GM23248 (cell line): ENCODE measurements at regions not wholly inside any gene's neighbourhood (a gene's known extent, or its start where the extent isn't known, plus 50 kb on each side); places are given as distances from the start of the nearest gene placed in this dataset.

Experiments
- DNase-seq: peaks from one replicate; pipeline ENCODE4 v3.0.0-alpha.2; 2015
- H2AFZ ChIP-seq: fragments of 200-600 bp; sonication (generic); 2 replicates; pipeline ENCODE4 v1.6.1; 2016; ENCODE audit warnings: antibody characterized with exemption
- H3F3A ChIP-seq: fragments of 200-600 bp; sonication (generic); 2 replicates; pipeline ENCODE4 v1.6.1; 2016; ENCODE audit warnings: mild to moderate bottlenecking, antibody characterized with exemption, mixed run types; ENCODE audit not compliant: insufficient read depth
- H3K27ac ChIP-seq: fragments of 200-600 bp; sonication (generic); 2 replicates; pipeline ENCODE4 v1.5.1; 2016; ENCODE audit warnings: mild to moderate bottlenecking
- H3K27me3 ChIP-seq: fragments of 200-600 bp; sonication (generic); replicated peaks from 2 replicates; pipeline ENCODE4 v1.6.1; 2016; ENCODE audit warnings: mild to moderate bottlenecking; ENCODE audit not compliant: insufficient read depth
- H3K36me3 ChIP-seq: fragments of 200-600 bp; sonication (generic); 2 replicates; pipeline ENCODE4 v1.6.1; 2016; ENCODE audit warnings: low read depth, mild to moderate bottlenecking
- H3K4me1 ChIP-seq: fragments of 200-600 bp; sonication (generic); 2 replicates; pipeline ENCODE4 v1.6.1; 2016; ENCODE audit warnings: mild to moderate bottlenecking; ENCODE audit not compliant: insufficient read depth
- H3K4me2 ChIP-seq: fragments of 200-600 bp; sonication (generic); one replicate; pipeline ENCODE4 v1.6.1; 2016; ENCODE audit warnings: mild to moderate bottlenecking; ENCODE audit not compliant: unreplicated experiment
- H3K4me3 ChIP-seq: fragments of 200-600 bp; sonication (generic); 2 replicates; pipeline ENCODE4 v1.5.1; 2016; ENCODE audit warnings: mild to moderate bottlenecking
- H3K79me2 ChIP-seq: fragments of 200-600 bp; sonication (generic); 2 replicates; pipeline ENCODE4 v1.6.1; 2016; ENCODE audit warnings: mild to moderate bottlenecking; ENCODE audit not compliant: insufficient read depth
- H3K9ac ChIP-seq: fragments of 200-600 bp; sonication (generic); 2 replicates; pipeline ENCODE4 v1.6.1; 2016; ENCODE audit warnings: mild to moderate bottlenecking
- H3K9me2 ChIP-seq: fragments of 200-600 bp; sonication (generic); 2 replicates; pipeline ENCODE4 v1.6.1; 2016; ENCODE audit warnings: mixed run types, mild to moderate bottlenecking, moderate library complexity; ENCODE audit not compliant: insufficient read depth
- H3K9me3 ChIP-seq: fragments of 200-600 bp; sonication (generic); one replicate; pipeline ENCODE4 v1.6.1; 2017; ENCODE audit warnings: low read depth
- H4K20me1 ChIP-seq: fragments of 200-600 bp; sonication (generic); 2 replicates; pipeline ENCODE4 v1.6.0; 2016; ENCODE audit not compliant: insufficient read depth
- EZH2 ChIP-seq: fragments of 200-600 bp; sonication (generic); IDR thresholded peaks from 2 replicates; pipeline ENCODE4 v1.6.1; 2018; ENCODE audit warnings: antibody characterized with exemption, mild to moderate bottlenecking; ENCODE audit not compliant: insufficient read depth, poor library complexity, severe bottlenecking
- EZH2phosphoT487 ChIP-seq: fragments of 200-600 bp; sonication (generic); IDR thresholded peaks from 2 replicates; pipeline ENCODE4 v1.6.1; 2018; ENCODE audit warnings: antibody characterized with exemption, moderate library complexity, mild to moderate bottlenecking, low read depth; ENCODE audit not compliant: insufficient read depth
- whole genome bisulfite sequencing, 2 experiments: methylation state at CpG; one replicate each; pipeline ENCODE4 v1.1.6; 2015 to 2017; ENCODE audit warnings: low lambda C conversion rate in 2 of 2, low coverage in 1 of 2; ENCODE audit errors: missing lambda C conversion rate in 2 of 2; 5-methylcytosine and 5-hydroxymethylcytosine counted together
- in situ Hi-C: fragments of 300-500 bp; cut with MboI; formaldehyde crosslinking; loops from 2 replicates; pipeline ENCODE4 v1.15.0; 2020

DNA sequence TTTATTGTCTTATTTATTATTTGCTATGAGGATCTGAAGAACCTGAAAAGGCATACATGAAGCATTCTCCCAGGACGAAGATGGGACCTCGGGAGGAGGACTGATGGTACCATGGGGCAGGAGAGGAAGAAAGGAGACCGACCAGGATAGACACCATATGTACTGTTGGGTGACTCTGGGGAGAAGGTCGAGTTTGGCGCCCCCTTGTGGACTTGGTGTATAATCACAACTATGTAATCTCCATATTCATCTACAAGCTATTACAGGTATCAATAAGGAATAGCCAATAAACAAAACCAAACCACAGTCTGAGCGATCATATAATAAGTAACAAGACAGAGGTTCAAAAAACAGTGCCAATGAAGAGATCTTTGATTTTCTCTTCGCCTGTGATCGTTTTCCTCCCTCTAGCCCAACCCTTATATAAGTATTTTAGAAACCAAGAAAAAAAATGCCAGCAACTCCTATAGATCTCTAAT is 139.1 kb downstream of the SPTSSA start:
- no peaks in the 10 kb centered on the region for H3F3A ChIP-seq
- no peaks in the 10 kb centered on the region for H3K4me1 ChIP-seq
- no peak overlapping the region for H3K4me2 ChIP-seq
- peak; percentile 57 for DNase-seq
- in situ Hi-C loops: no loop called here
- no peaks in the 10 kb centered on the region for H3K9me3 ChIP-seq
- H3K9me2 ChIP-seq: no peaks in the 10 kb centered on the region
- H3K79me2 ChIP-seq: no peaks in the 10 kb centered on the region
- WGBS, 2 experiments: 16% methylated on average over 8 of the region's 8 CpGs
- no peak overlapping the region for H3K4me3 ChIP-seq
- no peaks in the 10 kb centered on the region for H4K20me1 ChIP-seq
- H2AFZ ChIP-seq: no peak overlapping the region
- H3K36me3 ChIP-seq: no peaks in the 10 kb centered on the region
- H3K9ac ChIP-seq: no peak overlapping the region
- TF ChIP-seq EZH2phosphoT487 (no peak), EZH2 (no peak)
- H3K27me3 ChIP-seq: peaks cover 34% of the 10 kb centered on the region
- H3K27ac ChIP-seq: no peak overlapping the region

DNA sequence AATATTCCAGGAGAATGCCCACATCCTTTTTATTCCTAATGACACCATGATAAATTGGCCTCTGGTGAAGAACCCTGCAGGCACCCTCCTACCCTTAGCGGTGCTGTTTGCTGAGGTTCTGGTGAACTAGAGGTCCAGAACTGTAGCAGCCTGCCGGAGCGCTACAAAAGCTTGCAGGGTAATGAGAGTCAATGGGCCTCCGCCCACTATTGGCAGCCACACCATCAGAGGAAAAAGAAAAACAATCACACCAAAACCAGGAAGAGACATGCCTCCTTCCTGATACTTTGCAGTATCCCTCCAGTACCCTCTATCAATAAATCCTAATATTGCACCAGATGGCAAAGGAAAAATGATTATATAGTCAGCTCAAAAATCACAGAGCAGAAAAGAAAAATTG is 142.9 kb downstream of the SPTSSA start:
- in situ Hi-C loops: no loop called here
- Histone ChIP-seq H3F3A (no peaks in the 10 kb centered on the region), H3K36me3 (no peaks in the 10 kb centered on the region), H3K9me3 (no peaks in the 10 kb centered on the region), H3K4me2 (no peak overlapping the region), H2AFZ (no peak overlapping the region), H3K9ac (no peak overlapping the region), H3K9me2 (no peaks in the 10 kb centered on the region), H3K27ac (no peak overlapping the region), H3K27me3 (peaks cover 40% of the 10 kb centered on the region), H4K20me1 (no peaks in the 10 kb centered on the region), H3K4me3 (no peak overlapping the region), H3K4me1 (no peaks in the 10 kb centered on the region), H3K79me2 (no peaks in the 10 kb centered on the region)
- WGBS, 2 experiments: 10 to 12% methylated on average over 4 of the region's 4 CpGs
- TF ChIP-seq EZH2 (no peak), EZH2phosphoT487 (no peak)
- no peak for DNase-seq

DNA sequence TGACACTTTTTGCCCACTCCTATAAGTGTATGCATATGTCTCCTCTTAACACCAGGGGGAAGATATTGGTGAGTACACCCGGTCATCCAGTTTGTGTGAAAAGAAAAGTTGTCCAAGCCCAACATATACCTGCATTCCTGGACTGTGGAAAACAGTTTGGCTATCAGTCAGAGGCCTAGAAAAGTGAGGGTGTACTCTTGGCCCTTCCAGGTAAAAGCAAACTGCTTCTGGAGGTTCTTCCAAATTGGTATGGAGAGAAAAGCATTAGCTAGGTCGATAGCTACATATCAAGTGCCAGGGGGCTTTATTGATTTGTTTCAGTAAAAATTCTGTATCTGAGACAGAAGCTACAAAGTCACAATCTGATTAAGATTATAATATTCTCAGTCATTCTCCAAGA is 144.0 kb downstream of the SPTSSA start:
- H3K4me3 ChIP-seq: no peak overlapping the region
- no peaks in the 10 kb centered on the region for H3K9me2 ChIP-seq
- no peaks in the 10 kb centered on the region for H3K4me1 ChIP-seq
- no peak for DNase-seq
- no peak overlapping the region for H3K4me2 ChIP-seq
- TF ChIP-seq EZH2phosphoT487 (no peak), EZH2 (no peak)
- WGBS, 2 experiments: 25 to 28% methylated on average over 2 of the region's 2 CpGs
- in situ Hi-C loops: no loop called here
- no peak overlapping the region for H3K27ac ChIP-seq
- no peaks in the 10 kb centered on the region for H4K20me1 ChIP-seq
- peaks cover 47% of the 10 kb centered on the region for H3K27me3 ChIP-seq
- H3K9ac ChIP-seq: no peak overlapping the region
- H3F3A ChIP-seq: no peaks in the 10 kb centered on the region
- H2AFZ ChIP-seq: no peak overlapping the region
- no peaks in the 10 kb centered on the region for H3K79me2 ChIP-seq
- H3K36me3 ChIP-seq: no peaks in the 10 kb centered on the region
- no peaks in the 10 kb centered on the region for H3K9me3 ChIP-seq

DNA sequence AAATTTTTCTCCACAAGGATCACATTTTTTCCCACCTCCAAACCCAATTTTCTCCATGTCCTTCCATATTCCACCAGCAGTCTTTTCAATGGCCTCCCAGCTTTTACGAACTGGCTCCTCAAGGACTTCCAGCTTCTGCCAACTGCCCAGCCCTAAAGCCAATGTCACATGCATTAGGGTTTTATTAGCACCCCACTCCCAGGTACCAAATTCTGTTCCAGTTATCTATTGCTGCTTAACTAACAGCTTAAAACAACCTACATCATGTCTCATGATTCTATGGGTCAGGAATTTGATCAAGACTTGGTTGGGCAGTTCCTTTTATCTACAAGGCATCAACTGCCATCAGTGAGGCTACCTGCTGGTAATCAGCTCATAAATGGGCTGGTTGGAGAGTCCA is 151.3 kb downstream of the SPTSSA start:
- Histone ChIP-seq H3K79me2 (no peaks in the 10 kb centered on the region), H4K20me1 (no peaks in the 10 kb centered on the region), H3K27me3 (peaks cover 55% of the 10 kb centered on the region), H3K36me3 (no peaks in the 10 kb centered on the region), H3K9ac (no peak overlapping the region), H3F3A (no peaks in the 10 kb centered on the region), H3K9me2 (no peaks in the 10 kb centered on the region), H3K4me2 (no peak overlapping the region), H3K4me3 (no peak overlapping the region), H2AFZ (no peak overlapping the region), H3K4me1 (no peaks in the 10 kb centered on the region), H3K27ac (no peak overlapping the region), H3K9me3 (no peaks in the 10 kb centered on the region)
- no peak for DNase-seq
- TF ChIP-seq EZH2phosphoT487 (no peak), EZH2 (no peak)
- 64 to 65% methylated on average over 1 of the region's 1 CpG for WGBS, 2 experiments
- in situ Hi-C loops: no loop called here

DNA sequence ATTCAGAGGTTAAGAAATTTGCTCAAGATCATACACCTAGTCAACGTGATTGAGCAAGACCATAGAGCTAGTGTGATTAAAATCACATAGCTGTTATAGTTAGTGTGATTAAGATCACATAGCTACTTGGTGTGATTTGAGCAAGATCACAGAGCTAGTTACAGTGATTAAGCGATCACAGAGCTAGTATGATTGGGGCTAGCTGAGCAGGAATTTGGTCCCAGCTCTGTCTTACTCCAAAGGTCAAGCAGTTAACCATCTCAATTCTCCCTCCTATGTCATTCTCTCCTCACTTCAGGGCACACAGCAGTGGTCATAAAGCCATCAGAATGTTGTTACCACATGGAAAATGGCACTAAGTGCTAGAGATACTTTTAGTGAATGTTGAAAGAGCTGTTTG is 158.2 kb downstream of the SPTSSA start:
- Histone ChIP-seq H2AFZ (no peak overlapping the region), H3K27me3 (peaks cover 22% of the 10 kb centered on the region; the same call in 1 of the 2 replicates), H3K9me2 (no peaks in the 10 kb centered on the region), H3K4me3 (no peak overlapping the region), H3K27ac (no peak overlapping the region), H3K9ac (no peak overlapping the region), H3K79me2 (no peaks in the 10 kb centered on the region), H4K20me1 (no peaks in the 10 kb centered on the region), H3K9me3 (no peaks in the 10 kb centered on the region), H3K4me1 (no peaks in the 10 kb centered on the region), H3K4me2 (no peak overlapping the region), H3K36me3 (no peaks in the 10 kb centered on the region), H3F3A (no peaks in the 10 kb centered on the region)
- TF ChIP-seq EZH2 (no peak), EZH2phosphoT487 (no peak)
- in situ Hi-C loops: loop anchor here (10.0 kb wide), 1 partner anchor 1729 kb away; no protein-coding TSS in a partner anchor
- DNase-seq: no peak
- WGBS, 2 experiments: 45 to 49% methylated on average over 2 of the region's 2 CpGs
